Stimulated activated CD4-positive, alpha-beta T cell treated with anti-CD3 and anti-CD28 coated beads, Interleukin-2, amount 100 ng/mL, for 24 hours (primary cell): ENCODE measurements at regions not wholly inside any gene's neighbourhood (a gene's known extent, or its start where the extent isn't known, plus 50 kb on each side); places are given as distances from the start of the nearest gene placed in this dataset.
"Not testable (repeated sequence)": the region's sequence is repeated elsewhere in the genome, so short reads cannot be mapped to it uniquely, and the experiment has no call there.

Source experiments
- DNase-seq, 2 donors: peaks; one replicate each; pipeline ENCODE4 v3.0.0-alpha.2; 2020

DNA sequence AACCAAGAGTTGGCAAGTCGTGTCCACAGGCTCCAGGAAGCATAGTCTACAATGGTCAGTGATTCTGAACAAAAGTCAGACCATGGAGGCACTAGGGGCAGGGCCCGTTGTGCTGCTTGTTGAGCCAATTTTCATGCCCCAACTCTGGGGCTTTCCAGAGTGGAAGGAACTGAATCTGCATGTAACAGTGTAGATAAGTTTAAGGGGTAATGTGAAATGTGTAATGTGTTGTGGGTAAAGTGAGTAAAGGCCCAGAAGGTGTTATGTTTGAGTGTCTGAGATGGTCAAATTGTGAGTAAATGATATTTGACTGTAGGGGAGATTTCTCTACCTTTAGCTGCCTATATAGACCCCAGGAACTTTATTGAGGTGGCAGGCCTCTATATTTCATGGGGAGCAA, 1336.5 kb upstream of the SLC39A10 start:
- DNase-seq = no peak

- DNase-seq = no peak
Measured at GRCh38 chr2:194319222-194319992, 1337.6 kb upstream of the SLC39A10 start.

DNA sequence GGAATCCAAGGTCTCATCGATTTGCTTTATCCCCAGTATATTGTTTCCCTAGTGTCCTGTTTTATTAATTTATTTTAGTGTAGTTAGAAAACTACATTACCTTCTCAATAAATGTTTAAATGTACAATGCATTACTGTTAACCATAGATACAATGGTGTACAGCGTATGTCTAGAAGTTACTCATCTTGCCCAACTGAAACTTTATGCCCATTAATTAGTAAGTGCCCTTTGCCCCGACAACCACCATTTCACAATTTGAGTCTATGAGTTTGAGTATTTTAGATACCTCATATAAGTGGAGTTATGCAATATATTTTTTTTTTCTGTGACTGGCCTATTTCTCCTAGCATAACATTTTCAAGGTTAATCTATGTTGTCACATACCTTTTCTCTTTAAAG, 1343.0 kb upstream of the SLC39A10 start:
- no peak for DNase-seq

- DNase-seq = no peak
Measured at GRCh38 chr2:194304191-194304590, 1352.8 kb upstream of the SLC39A10 start.

GRCh38 chr2:194301946-194302345, 1355.1 kb upstream of the SLC39A10 start:
- DNase-seq = no peak

DNA sequence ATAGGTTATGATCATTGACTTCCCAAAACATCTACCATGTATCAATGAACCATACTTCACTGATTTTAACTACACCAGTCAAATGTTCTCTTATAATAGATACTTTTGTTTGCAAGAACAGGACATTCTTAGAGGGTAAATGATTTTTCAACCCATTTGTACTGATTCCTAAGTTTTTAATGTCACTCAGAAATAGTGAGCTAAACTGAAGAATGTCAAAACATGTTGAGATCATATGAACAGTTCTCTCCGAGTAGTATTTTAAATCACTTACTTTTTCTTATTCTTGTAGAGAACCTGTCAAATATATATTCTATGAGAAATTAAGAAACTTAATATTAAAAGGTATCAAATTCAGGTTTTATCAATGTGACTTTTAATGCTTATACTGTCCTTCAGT, 1362.9 kb upstream of the SLC39A10 start:
- no peak for DNase-seq

- no peak for DNase-seq
Measured at GRCh38 chr2:194291104-194291503, 1365.9 kb upstream of the SLC39A10 start.

DNA sequence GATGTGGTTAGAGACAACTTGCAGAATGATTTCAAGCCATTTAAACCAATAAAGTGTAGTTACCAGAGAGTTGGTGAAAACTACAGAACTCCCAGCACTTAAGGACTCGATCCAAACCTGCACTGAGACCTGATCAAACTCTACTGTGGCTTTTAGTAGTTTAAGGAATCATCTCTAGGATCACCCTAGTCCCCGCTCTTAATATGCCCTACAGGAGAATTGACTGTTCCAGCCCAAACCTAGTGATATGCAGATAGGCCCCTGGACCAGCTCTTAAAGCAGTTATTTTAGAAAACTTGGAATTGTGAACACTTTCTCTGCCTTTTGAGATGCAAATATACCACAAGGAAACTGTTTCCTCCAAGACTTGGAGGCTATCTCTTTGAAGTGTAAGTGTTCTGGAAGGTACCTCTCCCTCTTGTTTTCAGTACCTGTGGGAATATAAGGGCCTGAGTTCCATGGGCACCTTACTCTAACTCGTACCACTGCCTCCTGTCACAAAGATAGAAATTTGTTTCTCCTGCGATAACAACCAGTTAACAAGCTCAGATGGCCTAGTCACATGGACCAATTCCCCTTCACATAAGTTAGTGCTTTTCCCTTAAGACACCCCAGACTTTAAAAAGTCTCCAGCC, 1367.2 kb upstream of the SLC39A10 start:
- no peak for DNase-seq

GRCh38 chr2:194276667-194277066, 1380.4 kb upstream of the SLC39A10 start:
- not testable (repeated sequence) for DNase-seq

GRCh38 chr2:194271293-194271961, 1385.6 kb upstream of the SLC39A10 start:
- DNase-seq = no peak

DNA sequence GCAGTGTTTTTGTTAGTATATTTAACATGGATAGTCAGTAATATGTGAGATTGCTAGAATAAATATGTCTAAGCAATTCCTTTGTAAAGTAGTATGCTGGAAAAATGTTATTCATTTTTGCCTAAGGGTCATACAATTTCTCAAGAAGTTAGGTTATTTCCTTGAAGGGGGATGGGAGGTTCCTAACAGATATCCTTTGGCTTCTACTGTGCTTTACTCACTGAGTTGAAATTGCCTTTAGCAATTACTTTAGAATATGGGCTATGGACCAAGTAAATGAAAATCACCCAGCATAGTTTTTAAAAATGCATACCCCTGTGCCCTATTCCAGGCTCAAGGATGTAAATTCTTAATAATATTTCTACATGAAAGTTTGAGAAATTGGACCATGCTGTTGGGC, 1386.4 kb upstream of the SLC39A10 start:
- no peak for DNase-seq

DNA sequence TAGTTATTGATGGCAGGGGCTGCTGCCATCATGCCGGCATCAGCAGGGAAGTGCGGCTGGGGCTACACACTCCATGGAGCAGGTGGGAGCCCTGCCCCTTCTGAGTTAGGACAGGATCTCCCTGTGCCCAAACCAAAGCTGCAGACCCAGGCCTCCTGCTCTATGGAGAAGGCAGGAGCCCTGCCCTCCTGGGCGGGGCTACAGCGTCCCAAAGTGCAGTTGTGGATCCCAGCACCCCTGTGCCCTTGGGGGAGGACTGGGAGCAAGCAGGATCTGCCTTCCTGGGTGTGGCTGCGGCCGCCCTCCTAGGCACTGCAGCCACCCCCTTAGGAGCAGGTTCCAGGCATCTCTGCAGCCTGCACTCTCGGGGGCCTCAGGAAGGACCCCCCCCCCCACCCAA, 1392.4 kb upstream of the SLC39A10 start:
- no peak for DNase-seq

GRCh38 chr2:194260185-194260584, 1396.8 kb upstream of the SLC39A10 start:
- no peak for DNase-seq

DNA sequence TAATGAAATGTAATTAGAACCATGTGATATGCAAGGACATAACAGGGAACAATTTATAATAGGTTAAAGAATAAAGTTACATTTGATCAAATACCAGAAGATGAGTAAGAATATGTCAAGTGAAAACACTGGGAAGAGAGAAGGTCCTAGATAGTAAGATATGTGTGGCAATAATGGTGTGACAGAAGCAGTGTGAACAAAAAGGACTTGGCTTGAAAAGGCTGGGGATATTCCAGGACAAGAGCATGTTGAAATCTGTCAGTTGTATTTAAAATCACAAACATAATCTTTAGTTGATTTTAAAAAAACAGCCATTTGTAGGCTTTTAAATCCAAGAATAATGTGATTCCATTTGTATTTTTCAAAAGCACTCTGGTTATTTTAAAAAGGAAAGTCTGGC, 1399.9 kb upstream of the SLC39A10 start:
- no peak for DNase-seq

GRCh38 chr2:194253528-194254259, 1403.3 kb upstream of the SLC39A10 start:
- DNase-seq = no peak

DNA sequence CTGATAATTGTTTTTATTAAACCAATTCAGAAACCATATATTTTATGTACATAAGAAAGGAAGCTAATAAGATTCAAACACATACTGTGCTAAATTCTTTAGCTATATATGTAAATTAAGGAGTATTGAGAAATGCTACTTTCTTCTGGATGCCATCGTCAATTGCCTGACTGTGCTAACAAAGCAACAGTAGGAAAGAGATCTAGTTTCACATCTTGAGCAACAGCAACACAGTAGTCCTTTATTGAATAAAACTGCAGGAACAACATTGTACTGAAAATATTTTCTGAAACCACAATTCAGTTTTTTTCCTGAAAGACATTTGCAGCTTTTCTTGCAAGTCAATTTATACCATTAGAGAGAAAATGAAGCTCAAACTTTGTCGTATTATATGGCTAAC, 1404.9 kb upstream of the SLC39A10 start:
- DNase-seq = no peak

DNA sequence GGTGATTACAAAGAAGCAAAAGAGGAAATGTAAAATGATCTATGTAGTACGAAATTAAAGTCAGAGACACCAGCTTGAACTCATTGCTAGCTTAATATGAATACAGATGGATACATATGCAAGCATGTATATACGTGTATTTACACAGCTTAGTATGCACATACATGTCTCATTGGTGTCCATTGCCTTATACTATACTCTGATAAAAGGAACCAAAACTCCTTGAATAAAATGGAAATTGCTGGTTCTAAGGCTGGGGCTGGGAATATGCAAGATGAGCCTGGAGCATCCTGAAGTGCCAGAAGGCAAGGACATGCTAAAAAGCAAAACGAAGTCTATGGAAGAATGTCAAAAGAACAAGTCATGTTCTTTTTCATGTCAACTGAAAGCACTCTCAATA, 1424.4 kb upstream of the SLC39A10 start:
- no peak for DNase-seq

DNA sequence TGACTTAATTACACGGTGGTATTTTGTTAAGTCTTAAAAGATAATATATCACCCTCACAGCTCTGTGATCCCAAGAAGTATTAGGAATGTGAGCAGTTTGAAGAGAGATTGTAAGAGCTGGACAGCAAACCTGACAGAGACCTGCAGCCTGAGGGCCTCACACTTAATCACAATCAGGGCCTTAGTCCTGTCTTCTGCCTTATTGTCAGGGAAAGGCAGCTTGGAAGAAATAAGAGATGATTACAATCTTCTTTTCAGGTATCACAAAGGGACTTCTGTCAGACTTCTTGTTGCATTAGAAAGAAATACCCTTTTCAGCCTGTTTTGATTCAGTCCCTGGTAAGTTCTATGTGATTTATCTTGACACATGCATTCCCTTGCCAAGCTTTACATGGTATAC, 1433.8 kb upstream of the SLC39A10 start:
- no peak for DNase-seq

GRCh38 chr2:194214192-194214591, 1442.8 kb upstream of the SLC39A10 start:
- no peak for DNase-seq

DNA sequence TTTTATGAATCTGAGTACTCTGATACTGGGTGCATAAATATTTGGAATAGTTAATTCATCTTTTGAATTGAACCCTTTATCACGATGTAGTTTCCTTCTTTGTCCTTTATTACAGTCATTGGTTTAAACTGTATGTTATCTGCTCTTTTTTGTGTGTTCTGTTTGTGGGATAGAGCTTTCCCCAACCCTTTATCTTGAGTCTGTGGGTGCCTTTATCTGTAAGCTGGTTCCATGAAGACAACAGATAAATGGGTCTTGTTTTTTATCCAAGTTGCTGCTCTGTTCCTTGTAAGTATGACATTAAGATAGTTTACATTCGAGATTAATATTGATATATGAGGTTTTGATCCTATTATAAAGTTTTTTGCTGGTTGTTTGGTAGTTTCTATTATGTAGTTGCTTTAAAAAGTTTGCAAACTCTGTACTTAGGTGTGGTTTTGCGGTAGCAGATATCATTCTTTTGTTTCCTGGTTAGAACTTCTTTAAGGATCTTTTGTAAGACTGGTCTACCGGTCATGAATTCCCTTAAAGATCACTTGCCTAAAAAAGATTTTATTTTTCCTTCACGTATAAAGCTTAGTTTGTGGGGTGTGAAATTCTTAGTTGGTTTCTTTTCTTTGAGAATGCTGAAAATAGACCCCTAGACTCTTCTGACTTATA, 1451.3 kb upstream of the SLC39A10 start:
- no peak for DNase-seq

- DNase-seq = no peak
Measured at GRCh38 chr2:194203898-194204297, 1453.1 kb upstream of the SLC39A10 start.

DNA sequence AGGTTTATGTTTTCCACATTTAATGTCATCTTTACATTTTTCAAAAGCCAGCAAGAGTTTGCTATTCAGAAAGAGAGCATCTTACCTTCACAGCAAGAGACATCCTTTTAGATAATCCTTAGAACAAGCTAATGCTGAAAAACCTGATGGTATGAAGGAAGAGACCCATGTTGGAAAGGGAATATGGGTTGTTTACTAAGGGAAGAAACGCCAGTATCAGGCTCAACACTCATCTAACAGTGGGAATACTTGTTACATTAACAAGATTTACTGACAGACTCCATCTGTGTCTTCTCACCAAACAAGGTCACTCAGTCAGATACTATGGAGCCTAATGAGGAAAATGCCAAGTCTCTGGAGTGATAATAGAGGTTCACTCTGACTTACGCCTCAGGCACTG, 1474.1 kb upstream of the SLC39A10 start:
- DNase-seq = no peak

- DNase-seq = no peak
Measured at GRCh38 chr2:194176134-194176533, 1480.9 kb upstream of the SLC39A10 start.
